Activated CD4-positive, CD25-positive, alpha-beta regulatory T cell treated with anti-CD3 and anti-CD28 coated beads, Interleukin-2, amount 50 U/mL, for 24 hours (primary cell): ENCODE measurements at regions not wholly inside any gene's neighbourhood (a gene's known extent, or its start where the extent isn't known, plus 50 kb on each side); places are given as distances from the start of the nearest gene placed in this dataset.

ENCODE experiments used
- ATAC-seq, 2 donors: fragments of 150-1000 bp; cut with Tn5 transposase; one replicate each; pipeline ENCODE4 v1.10.0; 2021; ENCODE audit warnings: mild to moderate bottlenecking in 1 of 2, moderate library complexity in 1 of 2

GRCh38 chr1:50358962-50359361, 64.3 kb downstream of the DMRTA2 start:
- ATAC-seq = no peak

DNA sequence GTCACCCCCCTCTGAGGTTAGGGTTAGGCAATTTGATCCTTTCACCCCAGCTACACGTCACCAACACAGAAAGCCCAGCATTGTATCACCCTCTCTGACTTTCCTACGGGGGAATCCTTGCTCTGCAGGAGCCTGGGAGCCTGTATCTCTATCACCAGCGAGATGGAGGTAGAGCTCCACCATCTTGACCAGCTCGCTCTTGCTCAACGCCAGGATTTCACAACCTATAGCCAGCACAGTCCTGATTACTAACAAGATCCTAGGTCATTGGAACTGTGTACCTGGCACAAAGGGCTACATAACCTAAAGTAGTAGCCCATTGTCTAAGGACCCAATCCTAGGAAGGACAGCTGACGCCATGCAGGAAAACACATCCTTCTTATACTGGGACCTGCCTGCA, 66.1 kb downstream of the DMRTA2 start:
- no peak for ATAC-seq

GRCh38 chr1:50354813-50355212, 68.4 kb downstream of the DMRTA2 start:
- ATAC-seq = no peak

DNA sequence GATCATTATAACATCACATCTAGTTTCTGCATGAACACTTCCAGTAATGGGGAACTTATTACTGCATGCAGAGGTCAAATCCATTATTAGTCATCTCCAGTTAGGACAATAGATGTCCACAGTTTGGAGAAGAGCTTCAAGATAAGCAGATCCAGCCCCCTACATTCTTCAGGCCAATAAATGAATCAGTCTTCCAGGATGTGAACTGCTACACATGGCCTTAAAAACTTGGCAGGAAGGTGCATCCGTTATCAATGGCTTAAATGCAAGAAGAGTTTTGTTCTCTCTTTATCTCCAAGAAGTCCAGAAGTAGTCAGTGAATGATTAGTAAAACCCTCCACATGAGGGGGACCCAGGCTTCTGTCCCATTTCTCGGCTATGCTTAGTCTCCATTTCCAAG, 70.8 kb downstream of the DMRTA2 start:
- no peak for ATAC-seq

DNA sequence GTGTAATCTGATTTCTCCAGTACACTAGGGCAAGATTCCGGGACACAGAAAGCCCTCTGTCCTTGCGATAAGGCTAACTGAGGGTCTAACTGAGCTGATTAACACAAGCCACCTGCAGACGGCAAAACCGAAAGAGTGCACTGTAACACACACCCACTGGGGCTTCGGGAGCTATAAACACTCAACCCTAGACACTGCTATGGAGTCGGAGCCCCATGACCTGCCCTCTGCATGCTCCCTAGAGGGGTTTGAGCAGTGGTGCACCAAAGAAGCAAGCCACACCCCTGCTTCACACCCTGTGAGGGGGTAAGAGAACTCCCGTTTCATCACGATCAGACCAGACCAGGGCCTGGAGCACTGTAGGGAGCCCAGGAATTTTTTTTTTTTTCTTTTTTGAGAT, 72.4 kb downstream of the DMRTA2 start:
- no peak for ATAC-seq

DNA sequence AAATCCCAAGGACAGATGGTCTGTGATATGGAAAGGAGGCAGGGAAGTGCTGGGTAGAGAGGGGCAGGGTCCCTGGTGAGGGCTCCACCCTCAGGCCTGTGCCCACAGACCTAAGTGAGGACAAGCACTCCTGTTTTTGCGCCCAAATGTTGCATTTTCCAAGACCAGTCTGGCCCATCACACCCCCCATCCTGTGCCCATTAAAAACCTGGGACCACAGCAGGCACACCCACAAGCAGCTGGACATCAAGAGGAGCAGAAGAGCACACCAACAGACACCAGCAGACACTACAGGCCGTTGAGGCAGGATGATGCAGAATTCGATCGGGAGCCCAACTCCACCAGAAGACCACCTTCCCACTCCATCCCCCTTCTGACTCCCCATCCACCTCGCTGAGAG, 72.8 kb downstream of the DMRTA2 start:
- ATAC-seq = no peak

DNA sequence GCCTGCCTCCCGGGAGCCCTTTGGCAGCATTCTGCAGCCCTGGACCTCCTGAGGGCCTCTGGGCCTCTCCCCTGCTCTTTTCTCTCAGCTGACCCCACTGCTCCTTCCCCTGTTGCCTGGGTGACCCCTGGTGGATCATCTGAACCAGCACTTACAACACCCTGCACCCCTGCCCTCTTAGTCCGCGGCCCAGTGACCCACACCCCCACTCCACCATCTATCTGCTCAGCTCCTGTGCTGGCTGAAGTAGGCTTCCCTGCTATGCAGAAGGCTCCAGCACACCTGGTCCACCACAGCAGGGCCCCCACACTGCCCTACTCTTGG, 74.0 kb downstream of the DMRTA2 start:
- ATAC-seq = no peak

- peak in 1 of 2 donors; percentile 45 for ATAC-seq
Measured at GRCh38 chr1:50348449-50349241, 74.6 kb downstream of the DMRTA2 start.

DNA sequence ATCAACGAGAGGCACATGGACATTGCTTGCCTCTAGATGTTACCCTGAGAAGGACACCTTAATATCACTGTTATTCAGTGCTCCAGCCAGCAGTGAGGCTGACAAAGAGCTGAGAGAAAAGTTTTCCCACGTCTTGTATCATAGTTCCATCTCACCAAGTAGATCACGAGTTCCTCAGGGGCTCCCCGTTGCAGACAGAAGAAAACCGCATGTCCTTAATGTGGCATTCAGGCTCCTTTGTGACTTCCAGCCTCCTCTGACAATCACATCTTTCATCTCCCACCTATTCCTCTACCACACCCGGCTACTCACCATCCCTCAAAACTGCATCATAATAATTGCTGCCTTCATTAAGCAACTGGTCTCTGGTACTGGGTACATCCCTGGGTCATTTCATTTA, 75.3 kb downstream of the DMRTA2 start:
- ATAC-seq = no peak

GRCh38 chr1:50346621-50347020, 76.6 kb downstream of the DMRTA2 start:
- ATAC-seq = no peak

DNA sequence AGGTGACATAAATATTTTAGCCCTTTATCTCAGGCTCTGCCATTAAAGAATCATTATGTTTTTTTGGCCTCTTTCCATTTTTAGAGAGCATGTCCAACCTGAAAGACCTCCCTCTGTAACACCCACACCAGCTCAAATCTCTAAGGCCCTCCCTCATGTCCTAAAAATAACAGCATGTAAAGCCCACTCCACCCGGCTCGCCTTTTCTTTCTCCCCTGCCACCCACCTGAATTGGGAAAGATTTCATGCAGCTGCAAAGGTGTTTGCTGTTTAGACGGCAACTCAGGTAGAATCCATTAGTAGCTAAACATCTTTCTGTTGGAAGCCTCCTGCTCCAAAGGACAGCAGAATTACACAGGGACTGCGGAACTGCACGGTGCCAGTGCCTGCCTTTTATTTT, 79.9 kb downstream of the DMRTA2 start:
- ATAC-seq = no peak

DNA sequence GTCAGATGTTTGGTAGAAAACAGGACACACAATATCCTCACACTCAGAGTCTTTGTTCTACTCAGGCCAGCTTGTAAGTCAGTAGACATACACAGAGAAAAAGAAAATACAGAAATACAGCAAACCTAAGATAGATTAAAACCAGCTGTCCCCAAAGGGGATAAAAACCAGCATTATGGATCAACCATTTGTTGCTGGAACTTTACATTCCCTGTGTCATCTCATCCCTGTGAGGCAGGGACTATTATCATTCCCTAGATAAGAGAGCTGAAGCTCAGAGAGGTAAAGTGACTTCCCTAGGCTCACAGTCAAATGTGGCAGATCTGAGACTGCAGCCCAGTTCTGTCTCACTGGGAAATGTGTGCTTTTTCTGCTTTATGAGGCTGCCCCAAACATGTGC, 80.7 kb downstream of the DMRTA2 start:
- no peak for ATAC-seq

- no peak for ATAC-seq
Measured at GRCh38 chr1:50335036-50335435, 88.2 kb downstream of the DMRTA2 start.

GRCh38 chr1:50333595-50333974, 89.7 kb downstream of the DMRTA2 start:
- peak; percentile 59 to 63 for ATAC-seq

DNA sequence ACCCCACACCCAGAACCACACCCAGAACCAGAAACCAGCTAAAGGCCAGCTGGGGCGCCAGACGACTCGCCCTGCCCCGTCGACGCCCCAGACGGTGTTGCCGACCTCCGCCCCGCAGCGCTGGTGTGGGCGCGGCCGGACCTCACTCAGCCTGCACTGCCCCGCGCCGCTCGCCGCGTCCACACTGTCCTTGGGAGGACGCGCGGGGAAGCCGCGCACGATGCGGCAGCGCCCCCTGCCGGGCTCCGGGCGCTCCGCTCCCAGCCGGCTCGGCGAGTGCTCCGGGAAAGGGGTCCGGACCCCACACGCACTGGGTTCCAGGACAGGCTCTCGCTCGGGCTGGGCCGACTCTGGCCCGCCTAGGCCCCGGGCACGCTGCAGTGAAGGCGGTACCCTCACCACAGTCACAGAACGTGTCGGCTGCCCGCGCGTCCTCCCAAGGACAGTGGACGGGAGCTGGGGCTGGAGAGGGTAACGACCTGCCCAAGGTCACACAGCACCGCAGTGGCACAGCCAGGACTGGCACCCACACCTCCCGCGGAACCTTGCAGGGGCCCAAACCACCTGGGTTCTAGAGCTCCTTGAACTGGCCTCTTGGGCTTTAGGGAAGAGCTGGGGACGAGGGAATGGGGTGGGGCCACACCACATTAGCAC, 90.2 kb downstream of the DMRTA2 start:
- ATAC-seq = peak; percentile 52 to 66

GRCh38 chr1:50329332-50329932, 93.8 kb downstream of the DMRTA2 start:
- ATAC-seq = no peak

DNA sequence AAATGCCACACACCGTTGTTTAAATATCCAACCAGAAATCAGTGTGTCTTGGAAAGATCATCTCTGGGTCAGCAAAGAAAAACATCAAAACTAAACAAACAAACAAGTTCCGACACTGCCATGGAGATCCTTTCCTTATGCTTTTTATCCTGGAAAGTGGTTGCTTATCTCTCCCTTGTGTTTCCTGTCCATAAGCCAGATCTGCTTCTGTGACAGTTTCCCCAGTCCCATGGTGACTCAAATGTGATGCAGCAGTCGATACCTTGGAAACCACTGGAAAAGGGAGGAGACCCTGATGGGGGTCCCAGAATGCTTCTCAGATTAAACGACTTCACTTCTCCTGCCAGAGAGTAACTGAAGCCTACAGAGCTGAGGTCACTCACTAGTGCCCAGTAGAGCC, 94.7 kb downstream of the DMRTA2 start:
- no peak for ATAC-seq

GRCh38 chr1:50326026-50326425, 97.2 kb downstream of the DMRTA2 start:
- ATAC-seq = no peak

DNA sequence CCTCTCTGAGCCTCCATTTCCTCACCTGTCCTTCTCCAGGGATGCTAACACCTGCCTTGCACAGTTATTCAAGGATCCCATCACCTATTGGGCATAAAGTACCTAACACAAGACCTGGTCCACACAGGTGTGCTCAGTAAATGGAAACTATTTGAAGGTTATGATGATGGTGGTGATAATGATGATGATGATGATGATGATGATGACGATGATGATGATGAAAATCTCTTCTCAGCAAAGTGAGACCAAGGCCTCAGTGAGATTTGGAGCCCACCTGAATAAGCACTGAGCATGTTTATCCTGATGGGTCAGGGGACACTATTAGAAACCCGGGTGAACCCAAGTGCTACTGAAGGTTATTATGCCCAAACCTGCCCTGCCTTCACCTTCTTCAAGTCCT, 100.7 kb downstream of the DMRTA2 start:
- no peak for ATAC-seq

GRCh38 chr1:50318428-50318827, 104.8 kb downstream of the DMRTA2 start:
- no peak for ATAC-seq

DNA sequence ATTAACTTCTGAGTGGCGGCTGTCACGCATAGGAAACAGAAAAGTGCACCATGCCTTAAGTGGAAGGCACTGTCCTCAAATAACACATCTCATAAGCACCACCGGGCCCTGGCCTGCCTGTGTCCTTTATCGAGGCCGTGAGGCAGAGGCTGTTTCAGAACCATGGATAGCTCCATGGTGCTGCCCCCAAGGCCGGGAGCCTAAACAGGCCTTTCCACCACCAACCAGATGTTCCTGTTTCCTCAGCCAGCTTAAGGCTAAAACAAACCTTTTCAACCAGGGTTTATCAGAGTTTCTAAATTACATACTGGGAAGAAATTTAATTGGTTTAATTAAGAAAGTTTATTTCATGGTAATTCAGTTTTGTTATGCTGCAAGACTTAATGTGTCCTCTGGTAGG, 114.4 kb downstream of the DMRTA2 start:
- ATAC-seq = no peak

DNA sequence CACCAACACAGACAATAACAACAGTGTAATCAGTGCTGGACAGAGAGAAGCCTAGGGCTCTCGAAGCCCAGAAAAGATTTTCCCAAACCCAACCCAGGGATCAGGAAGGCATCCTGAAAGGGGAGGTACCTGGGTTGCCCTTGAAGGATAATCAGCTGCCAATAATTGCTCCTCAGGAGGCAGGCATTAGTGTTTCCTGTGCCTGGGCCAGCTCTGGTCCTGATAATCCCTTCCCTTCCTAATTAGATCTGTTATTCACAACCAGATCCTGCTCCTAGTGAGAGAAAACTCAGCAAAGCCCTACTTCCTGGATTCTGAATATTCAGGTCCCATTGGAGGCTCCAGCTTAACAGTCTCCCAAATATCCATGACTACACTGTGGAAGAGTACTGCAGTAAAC, 117.4 kb downstream of the DMRTA2 start:
- no peak for ATAC-seq

DNA sequence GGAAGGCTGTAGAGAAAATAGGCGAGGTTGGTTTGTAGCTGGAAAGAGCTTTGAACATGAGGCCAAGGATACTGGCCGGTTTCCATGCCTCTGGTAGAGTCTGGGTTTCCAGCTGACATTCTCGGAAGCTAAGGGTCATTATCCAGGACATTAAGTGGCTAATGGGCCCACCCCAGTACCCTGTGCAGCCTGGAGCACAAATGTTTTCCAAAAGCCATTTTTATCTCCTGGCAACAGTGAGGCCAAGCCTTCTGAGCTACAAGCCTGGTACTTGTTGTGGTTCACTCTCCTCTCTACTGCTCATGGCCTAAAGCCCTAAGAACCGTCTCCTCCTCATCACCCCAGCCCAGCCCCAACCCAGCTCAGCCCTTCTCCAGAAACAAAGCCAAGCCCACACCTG, 122.9 kb downstream of the DMRTA2 start:
- no peak for ATAC-seq

GRCh38 chr1:50295566-50295965, 127.7 kb downstream of the DMRTA2 start:
- ATAC-seq = no peak
